H1 (cell line): ENCODE measurements at regions not wholly inside any gene's neighbourhood (a gene's known extent, or its start where the extent isn't known, plus 50 kb on each side); places are given as distances from the start of the nearest gene placed in this dataset.

ENCODE experiments used
- CTCF ChIA-PET: fragments of 300-600 bp; sonication (Branson Sonifier 250); formaldehyde crosslinking; loops from one replicate; lab custom pipeline; 2021; ENCODE audit not compliant: partially characterized antibody; lab: Charles Lee
- POLR2A ChIA-PET: fragments of 300-600 bp; sonication (Branson Sonifier 250); formaldehyde crosslinking; loops from one replicate; lab custom pipeline; 2021; ENCODE audit warnings: inconsistent platforms; ENCODE audit not compliant: partially characterized antibody; lab: Charles Lee
- DNase-seq, 2 experiments: peaks; one replicate each; pipeline versions ENCODE4 v3.0.0 to v3.0.0-alpha.2; 2010 to 2022; ENCODE audit warnings: low spot score in 2 of 2, low read depth in 1 of 2, mixed read lengths in 1 of 2
- FAIRE-seq: peaks from 2 replicates; lab custom pipeline; 2011; peaks lifted over from hg19 to GRCh38; lab: Jason Lieb, UNC
- H2AFZ ChIP-seq: 2 replicates; pipeline ENCODE4 v1.8.1; 2012; ENCODE audit warnings: low read length, inconsistent platforms
- H2AK5ac ChIP-seq: 2 replicates; pipeline ENCODE4 v1.6.1; 2013; ENCODE audit warnings: low read depth, low read length
- H2BK120ac ChIP-seq: replicated peaks from 2 replicates; pipeline ENCODE3; 2013; ENCODE audit warnings: low read depth, low read length, inconsistent platforms
- H2BK12ac ChIP-seq: 2 replicates; pipeline ENCODE4 v1.6.1; 2013; ENCODE audit warnings: low read depth, low read length
- H2BK15ac ChIP-seq: 2 replicates; pipeline ENCODE4 v1.6.1; 2013; ENCODE audit warnings: low read length
- H2BK20ac ChIP-seq: 2 replicates; pipeline ENCODE4 v1.6.1; 2013; ENCODE audit warnings: low read length
- H2BK5ac ChIP-seq: 2 replicates; pipeline ENCODE4 v1.6.1; 2013; ENCODE audit warnings: low read depth, low read length
- H3K14ac ChIP-seq: 2 replicates; pipeline ENCODE4 v1.6.1; 2013; ENCODE audit warnings: inconsistent platforms; ENCODE audit not compliant: insufficient read length
- H3K18ac ChIP-seq: 2 replicates; pipeline ENCODE4 v1.6.1; 2013; ENCODE audit warnings: low read length; ENCODE audit errors: extremely low read depth
- H3K23ac ChIP-seq: 2 replicates; pipeline ENCODE4 v1.6.1; 2013; ENCODE audit warnings: inconsistent platforms; ENCODE audit not compliant: insufficient read length
- H3K23me2 ChIP-seq: 2 replicates; pipeline ENCODE4 v1.6.1; 2013; ENCODE audit warnings: low read depth, low read length
- H3K27ac ChIP-seq: 2 replicates; pipeline ENCODE4 v1.6.1; 2011; ENCODE audit warnings: low read depth, low read length, inconsistent platforms
- H3K27me3 ChIP-seq, 4 experiments: replicated peaks in 1 of 4; 1 replicate in 1 of 4; 2 replicates in 3 of 4; pipeline versions ENCODE4 v1.6.1 to v1.8.1; 2011 to 2013; ENCODE audit warnings: low read length in 3 of 4, mild to moderate bottlenecking in 3 of 4, inconsistent platforms in 2 of 4, mixed read lengths in 2 of 4, moderate library complexity in 1 of 4; ENCODE audit not compliant: control insufficient read depth in 3 of 4, insufficient read depth in 3 of 4; ENCODE audit errors: extremely low read depth in 1 of 4
- H3K36me3 ChIP-seq, 4 experiments: 2 replicates each; pipeline versions ENCODE4 v1.6.1 to v1.8.1; 2011 to 2013; ENCODE audit warnings: mild to moderate bottlenecking in 4 of 4, low read length in 3 of 4, moderate library complexity in 2 of 4, control low read depth in 1 of 4, inconsistent platforms in 1 of 4; ENCODE audit not compliant: insufficient read depth in 4 of 4, control insufficient read depth in 2 of 4
- H3K4ac ChIP-seq: replicated peaks from 2 replicates; pipeline ENCODE3; 2013; ENCODE audit warnings: low read length, low read depth, mixed read lengths, inconsistent platforms; ENCODE audit not compliant: insufficient read length
- H3K4me1 ChIP-seq, 4 experiments: replicated peaks in 1 of 4; 1 replicate in 1 of 4; 2 replicates in 3 of 4; pipeline versions ENCODE4 v1.6.1 to v1.8.1; 2011 to 2013; ENCODE audit warnings: low read length in 3 of 4, inconsistent platforms in 2 of 4, mixed read lengths in 1 of 4; ENCODE audit not compliant: insufficient read depth in 4 of 4, control insufficient read depth in 3 of 4
- H3K4me2 ChIP-seq, 2 experiments: 2 replicates each; pipeline versions ENCODE4 v1.6.1 to v1.8.1; 2011 to 2013; ENCODE audit warnings: low read depth in 2 of 2, low read length in 2 of 2, control low read depth in 1 of 2, inconsistent platforms in 1 of 2, mild to moderate bottlenecking in 1 of 2; ENCODE audit not compliant: insufficient read depth in 1 of 2
- H3K4me3 ChIP-seq, 4 experiments: fragments of 200-600, 300-600 bp in 1 of 4; sonication (generic), shearing (Covaris generic), sonication (Bioruptor Twin) in 1 of 4; 2 replicates each; pipeline versions ENCODE4 v1.5.1 to v1.8.1; 2011 to 2016; ENCODE audit warnings: low read length in 4 of 4, low read depth in 3 of 4, control low read depth in 2 of 4, inconsistent platforms in 2 of 4, mild to moderate bottlenecking in 2 of 4, mixed read lengths in 1 of 4, moderate library complexity in 1 of 4; ENCODE audit not compliant: insufficient read depth in 2 of 4; ENCODE audit errors: extremely low read depth in 1 of 4
- H3K56ac ChIP-seq: replicated peaks from 2 replicates; pipeline ENCODE3; 2013; ENCODE audit warnings: low read depth, mild to moderate bottlenecking, mixed read lengths, low read length, inconsistent platforms; ENCODE audit not compliant: insufficient read length
- H3K79me1 ChIP-seq: 2 replicates; pipeline ENCODE4 v1.6.1; 2013; ENCODE audit warnings: low read depth, low read length, control low read depth
- H3K79me2 ChIP-seq, 2 experiments: 2 replicates each; pipeline versions ENCODE4 v1.6.1 to v1.8.1; 2012 to 2013; ENCODE audit warnings: low read length in 2 of 2, mild to moderate bottlenecking in 2 of 2, inconsistent platforms in 1 of 2; ENCODE audit not compliant: insufficient read depth in 2 of 2, control insufficient read depth in 1 of 2
- H3K9ac ChIP-seq, 4 experiments: replicated peaks in 1 of 4; 1 replicate in 1 of 4; 2 replicates in 3 of 4; pipeline versions ENCODE4 v1.6.1 to v1.8.1; 2011 to 2013; ENCODE audit warnings: low read depth in 3 of 4, low read length in 3 of 4, control low read depth in 2 of 4, mild to moderate bottlenecking in 2 of 4, moderate library complexity in 2 of 4, inconsistent platforms in 1 of 4; ENCODE audit errors: extremely low read depth in 1 of 4
- H3K9me3 ChIP-seq, 2 experiments: 2 replicates each; pipeline versions ENCODE4 v1.6.1 to v1.8.1; 2012 to 2013; ENCODE audit warnings: mild to moderate bottlenecking in 2 of 2, moderate library complexity in 2 of 2, control low read depth in 1 of 2, inconsistent platforms in 1 of 2, low read depth in 1 of 2, low read length in 1 of 2, mixed read lengths in 1 of 2; ENCODE audit not compliant: insufficient read depth in 2 of 2
- H4K20me1 ChIP-seq, 2 experiments: replicated peaks in 1 of 2; 2 replicates each; pipeline versions ENCODE3 to v1.8.1; 2011 to 2013; ENCODE audit warnings: inconsistent platforms in 2 of 2, low read length in 2 of 2, mild to moderate bottlenecking in 1 of 2; ENCODE audit not compliant: insufficient read depth in 2 of 2, control insufficient read depth in 1 of 2
- H4K5ac ChIP-seq: 2 replicates; pipeline ENCODE4 v1.6.1; 2013; ENCODE audit warnings: low read length, low read depth, mixed read lengths, inconsistent platforms; ENCODE audit not compliant: insufficient read length
- H4K8ac ChIP-seq: 2 replicates; pipeline ENCODE4 v1.8.0; 2013; ENCODE audit warnings: mild to moderate bottlenecking, moderate library complexity, low read length, inconsistent platforms; ENCODE audit not compliant: insufficient read depth; ENCODE audit errors: extremely low read depth
- H4K91ac ChIP-seq: replicated peaks from 2 replicates; pipeline ENCODE3; 2013; ENCODE audit warnings: low read length, mixed read lengths, inconsistent platforms; ENCODE audit not compliant: insufficient read length
- ATF2 ChIP-seq: IDR thresholded peaks from 2 replicates; pipeline ENCODE4 v1.6.1; 2012; ENCODE audit warnings: low read length, inconsistent platforms
- ATF3 ChIP-seq: IDR thresholded peaks from 2 replicates; pipeline ENCODE4 v1.6.1; 2011; ENCODE audit warnings: low read depth, mild to moderate bottlenecking, low read length; ENCODE audit not compliant: insufficient read depth
- CBX5 ChIP-seq: fragments of 300-800, 300-1000 bp; sonication (generic); IDR thresholded peaks from 2 replicates; pipeline ENCODE4 v1.7.1; 2016; ENCODE audit warnings: antibody characterized with exemption, low read length, low read depth
- E2F6 ChIP-seq: IDR thresholded peaks from 2 replicates; pipeline ENCODE4 v1.6.1; 2012; ENCODE audit warnings: inconsistent platforms
- KDM4A ChIP-seq: IDR thresholded peaks from one replicate; pipeline ENCODE4 v1.7.1; 2012; ENCODE audit warnings: low read depth, mild to moderate bottlenecking, moderate library complexity, low read length, inconsistent platforms; ENCODE audit not compliant: severe bottlenecking
- RFX5 ChIP-seq: IDR thresholded peaks from 2 replicates; pipeline ENCODE4 v1.6.1; 2011; ENCODE audit warnings: low read depth, low read length, improper control_type of control experiment, borderline replicate concordance
- SAP30 ChIP-seq: fragments of 300-600 bp; sonication (generic); IDR thresholded peaks from 2 replicates; pipeline ENCODE4 v1.7.1; 2012; ENCODE audit warnings: low read length, moderate library complexity, mild to moderate bottlenecking, inconsistent platforms; ENCODE audit not compliant: insufficient read depth, insufficient replicate concordance
- TAF7 ChIP-seq: optimal IDR thresholded peaks from 2 replicates; pipeline ENCODE3; 2011; ENCODE audit warnings: low read depth, mild to moderate bottlenecking, inconsistent platforms, low read length, moderate library complexity, borderline replicate concordance
- YY1 ChIP-seq: IDR thresholded peaks from 2 replicates; pipeline ENCODE4 v1.6.1; 2011; ENCODE audit warnings: low read depth, mild to moderate bottlenecking, low read length
- WGBS, 2 experiments: shearing (Covaris generic) in 1 of 2; methylation state at CpG; one replicate each; pipeline versions ENCODE4 v1.1.6 to v1.1.7; 2013 to 2015; ENCODE audit warnings: low lambda C conversion rate in 2 of 2, mixed read lengths in 2 of 2, inconsistent platforms in 1 of 2, low coverage in 1 of 2, missing lambda C conversion rate in 1 of 2; ENCODE audit not compliant: insufficient replicate concordance in 2 of 2, insufficient coverage in 1 of 2, insufficient read length in 1 of 2; ENCODE audit errors: extremely low coverage in 1 of 2, missing lambda C conversion rate in 1 of 2; 5-methylcytosine and 5-hydroxymethylcytosine counted together

- Histone ChIP-seq H3K23ac (no peak overlapping the region), H3K79me1 (no peaks in the 10 kb centered on the region), H3K4me3 (no peak overlapping the region), H3K18ac (no peak overlapping the region), H4K20me1 (no peaks in the 10 kb centered on the region), H4K5ac (no peak overlapping the region), H3K79me2 (no peaks in the 10 kb centered on the region), H2AFZ (no peak overlapping the region), H3K56ac (no peak overlapping the region), H3K14ac (no peak overlapping the region), H2BK15ac (no peak overlapping the region), H3K27me3 (no peaks in the 10 kb centered on the region), H3K23me2 (no peaks in the 10 kb centered on the region; the same call in 1 of the 2 replicates), H3K9ac (no peak overlapping the region), H2AK5ac (no peak overlapping the region), H3K4me1 (no peaks in the 10 kb centered on the region), H3K4me2 (no peak overlapping the region), H3K4ac (no peak overlapping the region), H4K91ac (no peak overlapping the region), H2BK12ac (no peak overlapping the region), H3K9me3 (peaks cover 3 to 5% of the 10 kb centered on the region in 2 experiments; a peak in 1 of 4 replicates), H3K36me3 (no peaks in the 10 kb centered on the region), H2BK120ac (no peak overlapping the region), H4K8ac (no peak overlapping the region)
- no peak for FAIRE-seq
- ChIA-PET POLR2A (no interaction called here), CTCF (interaction anchor here (0.9 to 1.4 kb wide), 2 partner anchors 11 to 29 kb away, joined by 3 read pairs; no protein-coding TSS in a partner anchor)
- WGBS, 2 experiments = 89% methylated on average over 2 of the region's 2 CpGs; no CpG with 5 or more reads in 1 of the 2 experiments
- no peak for TF ChIP-seq TAF7
- no peak for TF ChIP-seq RFX5
- TF ChIP-seq SAP30 = no peak
- TF ChIP-seq ATF3 = no peak
- no peak for TF ChIP-seq CBX5
- TF ChIP-seq YY1 = no peak
- no peak for TF ChIP-seq KDM4A
- no peak for TF ChIP-seq ATF2
- no peak for TF ChIP-seq E2F6
- TF ChIP-seq, all 59 proteins: peak for 0
- Histone ChIP-seq H2BK20ac (no peak overlapping the region), H2BK5ac (no peak overlapping the region), H3K27ac (no peak overlapping the region)
- DNase-seq = no peak
Measured at GRCh38 chr3:31027914-31028313, 133.5 kb upstream of the GADL1 start.
